Thyroid gland (tissue), 4 donors: ENCODE measurements at regions not wholly inside any gene's neighbourhood (a gene's known extent, or its start where the extent isn't known, plus 50 kb on each side); places are given as distances from the start of the nearest gene placed in this dataset.

Source experiments
- POLR2A ChIP-seq, 2 donors: fragments of 450-650 bp; IDR thresholded peaks; one replicate each; pipeline ENCODE4 v1.6.1; 2017; ENCODE audit warnings: antibody characterized with exemption in 2 of 2, mild to moderate bottlenecking in 2 of 2, moderate library complexity in 1 of 2
- TF ChIP-seq, protein P1 (sequence below), 6 experiments: fragments of 200-600 bp in 3 of 6; fragments of 450-650 bp in 3 of 6; sonication (generic) in 3 of 6; IDR thresholded peaks; one replicate each; pipeline ENCODE4 v1.5.1; 2016 to 2019; ENCODE audit warnings: antibody characterized with exemption in 6 of 6, mild to moderate bottlenecking in 2 of 6, inconsistent platforms in 1 of 6, moderate library complexity in 1 of 6

DNA sequence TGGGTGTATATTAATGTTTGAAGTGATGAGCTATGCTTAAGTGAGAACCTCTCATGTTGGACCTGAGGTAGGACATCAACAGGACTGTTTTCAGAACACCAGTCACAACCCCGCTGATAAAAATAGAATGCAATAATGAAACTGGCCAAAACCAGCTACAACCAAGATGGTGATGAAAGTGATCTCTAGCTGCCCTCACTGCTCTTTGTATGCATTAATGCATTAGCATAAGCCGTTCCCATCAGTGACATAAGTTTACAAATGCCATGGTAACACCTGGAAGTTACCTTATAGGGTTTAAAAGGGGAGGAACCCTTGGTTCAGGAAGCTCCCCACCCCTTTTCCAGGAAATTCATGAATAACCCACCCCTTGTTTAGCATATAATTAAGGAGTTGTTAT is 672.5 kb upstream of the EEF2KMT start:
- no peak for TF ChIP-seq POLR2A (IDR thresholded peaks at IDR 0.05)
- TF ChIP-seq, protein P1, sequence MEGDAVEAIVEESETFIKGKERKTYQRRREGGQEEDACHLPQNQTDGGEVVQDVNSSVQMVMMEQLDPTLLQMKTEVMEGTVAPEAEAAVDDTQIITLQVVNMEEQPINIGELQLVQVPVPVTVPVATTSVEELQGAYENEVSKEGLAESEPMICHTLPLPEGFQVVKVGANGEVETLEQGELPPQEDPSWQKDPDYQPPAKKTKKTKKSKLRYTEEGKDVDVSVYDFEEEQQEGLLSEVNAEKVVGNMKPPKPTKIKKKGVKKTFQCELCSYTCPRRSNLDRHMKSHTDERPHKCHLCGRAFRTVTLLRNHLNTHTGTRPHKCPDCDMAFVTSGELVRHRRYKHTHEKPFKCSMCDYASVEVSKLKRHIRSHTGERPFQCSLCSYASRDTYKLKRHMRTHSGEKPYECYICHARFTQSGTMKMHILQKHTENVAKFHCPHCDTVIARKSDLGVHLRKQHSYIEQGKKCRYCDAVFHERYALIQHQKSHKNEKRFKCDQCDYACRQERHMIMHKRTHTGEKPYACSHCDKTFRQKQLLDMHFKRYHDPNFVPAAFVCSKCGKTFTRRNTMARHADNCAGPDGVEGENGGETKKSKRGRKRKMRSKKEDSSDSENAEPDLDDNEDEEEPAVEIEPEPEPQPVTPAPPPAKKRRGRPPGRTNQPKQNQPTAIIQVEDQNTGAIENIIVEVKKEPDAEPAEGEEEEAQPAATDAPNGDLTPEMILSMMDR (IDR thresholded peaks at IDR 0.05), result no peak
